ENCODE measurements at regions not wholly inside any gene's neighbourhood (a gene's known extent, or its start where the extent isn't known, plus 50 kb on each side); places are given as distances from the start of the nearest gene placed in this dataset.

DNA sequence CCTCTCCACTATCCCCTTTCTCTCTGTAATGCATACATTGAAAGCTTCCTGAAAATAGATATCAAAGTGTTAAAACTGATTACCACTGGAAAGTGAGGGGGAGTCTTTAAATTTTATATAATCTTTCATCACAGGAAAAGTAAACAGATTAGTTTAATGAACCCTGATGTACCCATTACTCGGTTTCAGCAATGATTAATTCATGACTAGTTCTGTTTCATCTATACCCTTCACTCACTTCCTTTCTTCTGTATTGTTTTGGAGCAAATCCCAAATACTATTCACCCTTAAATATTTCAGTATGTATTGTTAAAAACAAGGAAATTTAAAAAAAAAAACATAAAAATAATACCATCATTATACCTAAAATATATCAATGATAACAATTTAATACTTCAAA is 67.3 kb upstream of the TMCC3 start:
- H3K4me3 ChIP-seq (ENCODE audit: low read length), result no peak overlapping the region
- no peaks in the 10 kb centered on the region for H3K27me3 ChIP-seq (ENCODE audit: insufficient read depth, low read depth, low read length)
- no peaks in the 10 kb centered on the region for H3K9me3 ChIP-seq (ENCODE audit: low read length)
- H3K27ac ChIP-seq (ENCODE audit: low read length), result no peak overlapping the region
- H3K9ac ChIP-seq (ENCODE audit: low read length), result no peak overlapping the region
- H3F3A ChIP-seq (ENCODE audit: insufficient read depth, low read length, poor library complexity, severe bottlenecking), result no peaks in the 10 kb centered on the region
- no peaks in the 10 kb centered on the region for H3K36me3 ChIP-seq (ENCODE audit: insufficient read depth, low read length)
- H3K4me2 ChIP-seq (ENCODE audit: low read length), result no peak overlapping the region
- H2AFZ ChIP-seq (ENCODE audit: low read depth, low read length), result no peak overlapping the region
- H3K79me2 ChIP-seq (replicated peaks; ENCODE audit: insufficient read depth, low read length), result no peaks in the 10 kb centered on the region
- no peak for TF ChIP-seq RAD21 (conservative IDR thresholded peaks at IDR 0.05)
- no peak for TF ChIP-seq TAF1 (IDR thresholded peaks at IDR 0.05; ENCODE audit: low read depth)
- TF ChIP-seq POLR2AphosphoS5 (IDR thresholded peaks at IDR 0.05), result no peak
- TF ChIP-seq, protein P1, sequence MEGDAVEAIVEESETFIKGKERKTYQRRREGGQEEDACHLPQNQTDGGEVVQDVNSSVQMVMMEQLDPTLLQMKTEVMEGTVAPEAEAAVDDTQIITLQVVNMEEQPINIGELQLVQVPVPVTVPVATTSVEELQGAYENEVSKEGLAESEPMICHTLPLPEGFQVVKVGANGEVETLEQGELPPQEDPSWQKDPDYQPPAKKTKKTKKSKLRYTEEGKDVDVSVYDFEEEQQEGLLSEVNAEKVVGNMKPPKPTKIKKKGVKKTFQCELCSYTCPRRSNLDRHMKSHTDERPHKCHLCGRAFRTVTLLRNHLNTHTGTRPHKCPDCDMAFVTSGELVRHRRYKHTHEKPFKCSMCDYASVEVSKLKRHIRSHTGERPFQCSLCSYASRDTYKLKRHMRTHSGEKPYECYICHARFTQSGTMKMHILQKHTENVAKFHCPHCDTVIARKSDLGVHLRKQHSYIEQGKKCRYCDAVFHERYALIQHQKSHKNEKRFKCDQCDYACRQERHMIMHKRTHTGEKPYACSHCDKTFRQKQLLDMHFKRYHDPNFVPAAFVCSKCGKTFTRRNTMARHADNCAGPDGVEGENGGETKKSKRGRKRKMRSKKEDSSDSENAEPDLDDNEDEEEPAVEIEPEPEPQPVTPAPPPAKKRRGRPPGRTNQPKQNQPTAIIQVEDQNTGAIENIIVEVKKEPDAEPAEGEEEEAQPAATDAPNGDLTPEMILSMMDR (IDR thresholded peaks at IDR 0.05; ENCODE audit: poor library complexity, severe bottlenecking), result no peak
- TF ChIP-seq SMC3 (conservative IDR thresholded peaks at IDR 0.05; ENCODE audit: poor library complexity), result no peak
- no peak for TF ChIP-seq MXI1 (conservative IDR thresholded peaks at IDR 0.05; ENCODE audit: poor library complexity, severe bottlenecking)
- H3K9me2 ChIP-seq (ENCODE audit: insufficient read depth, low read length), result no peaks in the 10 kb centered on the region
- H4K20me1 ChIP-seq (ENCODE audit: insufficient read depth), result no peaks in the 10 kb centered on the region

- H2AFZ ChIP-seq (ENCODE audit: low read depth, low read length), result no peak overlapping the region
- no peaks in the 10 kb centered on the region for H3K27me3 ChIP-seq (ENCODE audit: insufficient read depth, low read depth, low read length)
- no peaks in the 10 kb centered on the region for H3K9me3 ChIP-seq (ENCODE audit: low read length)
- H3K9ac ChIP-seq (ENCODE audit: low read length), result no peak overlapping the region
- H3F3A ChIP-seq (ENCODE audit: insufficient read depth, low read length, poor library complexity, severe bottlenecking), result no peaks in the 10 kb centered on the region
- H3K79me2 ChIP-seq (replicated peaks; ENCODE audit: insufficient read depth, low read length), result no peaks in the 10 kb centered on the region
- no peaks in the 10 kb centered on the region for H3K9me2 ChIP-seq (ENCODE audit: insufficient read depth, low read length)
- H3K4me2 ChIP-seq (ENCODE audit: low read length), result no peak overlapping the region
- H3K36me3 ChIP-seq (ENCODE audit: insufficient read depth, low read length), result no peaks in the 10 kb centered on the region
- H3K4me3 ChIP-seq (ENCODE audit: low read length), result no peak overlapping the region
- H3K27ac ChIP-seq (ENCODE audit: low read length), result no peak overlapping the region
- no peaks in the 10 kb centered on the region for H4K20me1 ChIP-seq (ENCODE audit: insufficient read depth)
- TF ChIP-seq, protein P1 (IDR thresholded peaks at IDR 0.05; ENCODE audit: poor library complexity, severe bottlenecking), result no peak
- TF ChIP-seq EP300 (conservative IDR thresholded peaks at IDR 0.05; ENCODE audit: poor library complexity, severe bottlenecking), result no peak
- TF ChIP-seq EZH2 (IDR thresholded peaks at IDR 0.05; ENCODE audit: borderline replicate concordance, insufficient read depth, low read length, poor library complexity, severe bottlenecking), result no peak
Observed at GRCh38 chr12:94717108-94717507, 66.8 kb upstream of the TMCC3 start.

DNA sequence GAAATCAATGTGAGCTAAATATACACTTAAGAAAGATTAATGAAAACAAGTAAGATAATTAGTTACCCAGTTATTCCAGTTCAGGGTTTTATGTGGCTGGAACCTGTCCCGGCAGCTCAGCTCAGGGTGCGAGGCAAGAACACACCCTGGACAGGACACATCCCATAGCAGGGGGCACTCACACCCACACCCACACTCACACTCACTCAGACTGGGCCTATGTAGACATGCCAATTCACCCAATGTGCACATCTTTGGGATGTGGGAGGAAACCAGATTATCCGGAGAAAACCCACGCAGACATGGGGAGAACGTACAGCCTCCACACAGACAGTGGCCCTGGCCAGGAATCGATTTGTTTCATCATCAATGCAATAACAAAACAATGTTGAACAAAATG is 66.0 kb upstream of the TMCC3 start:
- H3K27ac ChIP-seq (ENCODE audit: low read length), result no peak overlapping the region
- H3K4me2 ChIP-seq (ENCODE audit: low read length), result no peak overlapping the region
- no peak overlapping the region for H2AFZ ChIP-seq (ENCODE audit: low read depth, low read length)
- no peaks in the 10 kb centered on the region for H3K27me3 ChIP-seq (ENCODE audit: insufficient read depth, low read depth, low read length)
- no peaks in the 10 kb centered on the region for H3K9me2 ChIP-seq (ENCODE audit: insufficient read depth, low read length)
- H4K20me1 ChIP-seq (ENCODE audit: insufficient read depth), result no peaks in the 10 kb centered on the region
- H3K79me2 ChIP-seq (replicated peaks; ENCODE audit: insufficient read depth, low read length), result no peaks in the 10 kb centered on the region
- H3K9ac ChIP-seq (ENCODE audit: low read length), result no peak overlapping the region
- no peak for TF ChIP-seq MXI1 (conservative IDR thresholded peaks at IDR 0.05; ENCODE audit: poor library complexity, severe bottlenecking)
- no peak for TF ChIP-seq EP300 (conservative IDR thresholded peaks at IDR 0.05; ENCODE audit: poor library complexity, severe bottlenecking)
- TF ChIP-seq, protein P1 (IDR thresholded peaks at IDR 0.05; ENCODE audit: poor library complexity, severe bottlenecking), result no peak
- no peak for TF ChIP-seq RAD21 (conservative IDR thresholded peaks at IDR 0.05)
- TF ChIP-seq EZH2 (IDR thresholded peaks at IDR 0.05; ENCODE audit: borderline replicate concordance, insufficient read depth, low read length, poor library complexity, severe bottlenecking), result no peak
- TF ChIP-seq SMC3 (conservative IDR thresholded peaks at IDR 0.05; ENCODE audit: poor library complexity), result no peak
- TF ChIP-seq TAF1 (IDR thresholded peaks at IDR 0.05; ENCODE audit: low read depth), result no peak
- no peak for TF ChIP-seq POLR2AphosphoS5 (IDR thresholded peaks at IDR 0.05)
- no peak for TF ChIP-seq REST (IDR thresholded peaks at IDR 0.05; ENCODE audit: borderline replicate concordance)
- H3K4me3 ChIP-seq (ENCODE audit: low read length), result no peak overlapping the region
- H3K9me3 ChIP-seq (ENCODE audit: low read length), result no peaks in the 10 kb centered on the region
- no peaks in the 10 kb centered on the region for H3K36me3 ChIP-seq (ENCODE audit: insufficient read depth, low read length)
- no peaks in the 10 kb centered on the region for H3F3A ChIP-seq (ENCODE audit: insufficient read depth, low read length, poor library complexity, severe bottlenecking)
